ENCODE measurements at regions not wholly inside any gene's neighbourhood (a gene's known extent, or its start where the extent isn't known, plus 50 kb on each side); places are given as distances from the start of the nearest gene placed in this dataset.

DNA sequence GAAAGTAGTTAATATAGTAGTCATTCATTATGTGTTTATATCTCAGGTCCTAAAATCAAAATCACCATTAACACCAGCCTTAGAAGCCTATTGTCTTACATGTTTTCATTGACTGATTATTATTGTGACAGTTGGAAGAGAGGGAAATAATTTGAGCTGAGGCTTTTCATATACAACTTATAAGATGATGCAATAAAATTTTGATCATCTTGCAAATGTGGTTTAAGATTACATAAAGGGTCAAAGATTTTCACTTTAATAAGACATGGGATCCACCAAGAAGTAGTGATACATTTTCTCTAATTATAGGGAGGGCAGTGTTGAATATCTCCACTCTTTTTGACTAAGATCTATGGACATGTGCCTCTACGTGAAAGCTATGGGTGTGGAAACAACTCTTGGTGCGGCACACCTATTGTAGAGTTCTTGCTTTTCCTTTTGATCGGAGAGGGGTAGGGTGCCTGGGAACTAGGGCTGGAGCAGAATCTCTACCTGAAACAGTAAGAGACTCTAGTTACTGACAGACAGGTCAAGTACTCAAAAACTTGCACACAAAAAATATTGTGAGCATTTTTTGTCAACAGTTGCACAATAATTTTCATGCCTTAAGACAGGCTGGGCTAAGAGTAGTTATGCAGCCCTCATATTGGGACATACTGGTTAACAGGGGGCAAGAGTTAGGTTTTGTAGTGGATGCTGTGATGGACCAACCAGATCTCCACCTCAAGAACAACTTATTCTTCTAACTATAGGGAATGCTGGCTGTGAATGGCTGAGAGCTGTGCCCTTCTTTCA is 139.3 kb upstream of the FST start:
- TF ChIP-seq, protein P1, sequence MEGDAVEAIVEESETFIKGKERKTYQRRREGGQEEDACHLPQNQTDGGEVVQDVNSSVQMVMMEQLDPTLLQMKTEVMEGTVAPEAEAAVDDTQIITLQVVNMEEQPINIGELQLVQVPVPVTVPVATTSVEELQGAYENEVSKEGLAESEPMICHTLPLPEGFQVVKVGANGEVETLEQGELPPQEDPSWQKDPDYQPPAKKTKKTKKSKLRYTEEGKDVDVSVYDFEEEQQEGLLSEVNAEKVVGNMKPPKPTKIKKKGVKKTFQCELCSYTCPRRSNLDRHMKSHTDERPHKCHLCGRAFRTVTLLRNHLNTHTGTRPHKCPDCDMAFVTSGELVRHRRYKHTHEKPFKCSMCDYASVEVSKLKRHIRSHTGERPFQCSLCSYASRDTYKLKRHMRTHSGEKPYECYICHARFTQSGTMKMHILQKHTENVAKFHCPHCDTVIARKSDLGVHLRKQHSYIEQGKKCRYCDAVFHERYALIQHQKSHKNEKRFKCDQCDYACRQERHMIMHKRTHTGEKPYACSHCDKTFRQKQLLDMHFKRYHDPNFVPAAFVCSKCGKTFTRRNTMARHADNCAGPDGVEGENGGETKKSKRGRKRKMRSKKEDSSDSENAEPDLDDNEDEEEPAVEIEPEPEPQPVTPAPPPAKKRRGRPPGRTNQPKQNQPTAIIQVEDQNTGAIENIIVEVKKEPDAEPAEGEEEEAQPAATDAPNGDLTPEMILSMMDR (IDR thresholded peaks at IDR 0.05): no peak
- TF ChIP-seq POLR2A (IDR thresholded peaks at IDR 0.05): no peak

Measured in right lobe of liver (tissue), 4 donors.